GM23338 (cell line): ENCODE measurements at regions not wholly inside any gene's neighbourhood (a gene's known extent, or its start where the extent isn't known, plus 50 kb on each side); places are given as distances from the start of the nearest gene placed in this dataset.

ENCODE experiments used
- ATAC-seq: fragments of 200-7000 bp; cut with Tn5 transposase; 3 replicates; pipeline ENCODE4 v1.9.1; 2020
- DNase-seq: peaks from one replicate; pipeline ENCODE4 v3.0.0-alpha.2; 2015; ENCODE audit warnings: low spot score
- H2AFZ ChIP-seq: fragments of 200-600 bp; sonication (generic); 2 replicates; pipeline ENCODE4 v1.8.0; 2016; ENCODE audit warnings: antibody characterized with exemption, mild to moderate bottlenecking, moderate library complexity
- H3F3A ChIP-seq: fragments of 200-600 bp; sonication (generic); replicated peaks from 2 replicates; pipeline ENCODE4 v1.8.0; 2017; ENCODE audit warnings: antibody characterized with exemption, mixed run types, low read depth
- H3K27ac ChIP-seq: fragments of 200-600 bp; sonication (generic); 2 replicates; pipeline ENCODE4 v1.6.1; 2016; ENCODE audit warnings: low read depth
- H3K27me3 ChIP-seq: fragments of 200-600 bp; sonication (generic); 2 replicates; pipeline ENCODE4 v1.8.0; 2016; ENCODE audit warnings: mild to moderate bottlenecking, mixed run types, moderate library complexity; ENCODE audit not compliant: insufficient read depth
- H3K36me3 ChIP-seq: fragments of 200-600 bp; sonication (generic); 2 replicates; pipeline ENCODE4 v1.8.0; 2016; ENCODE audit warnings: mild to moderate bottlenecking; ENCODE audit not compliant: insufficient read depth
- H3K4me1 ChIP-seq: fragments of 200-600 bp; sonication (generic); 2 replicates; pipeline ENCODE4 v1.8.0; 2016; ENCODE audit warnings: mild to moderate bottlenecking, moderate library complexity; ENCODE audit not compliant: insufficient read depth
- H3K4me2 ChIP-seq: fragments of 200-600 bp; sonication (generic); 2 replicates; pipeline ENCODE4 v1.7.1; 2017; ENCODE audit warnings: mixed run types
- H3K4me3 ChIP-seq: fragments of 200-600 bp; sonication (generic); 2 replicates; pipeline ENCODE4 v1.6.1; 2016; ENCODE audit warnings: mixed run types
- H3K79me2 ChIP-seq: fragments of 200-600 bp; sonication (generic); replicated peaks from 2 replicates; pipeline ENCODE4 v1.8.0; 2017; ENCODE audit warnings: mild to moderate bottlenecking; ENCODE audit not compliant: insufficient read depth
- H3K9me2 ChIP-seq: fragments of 200-600 bp; sonication (generic); 2 replicates; pipeline ENCODE4 v1.8.0; 2017; ENCODE audit not compliant: insufficient read depth
- H4K20me1 ChIP-seq: fragments of 200-600 bp; sonication (generic); replicated peaks from 2 replicates; pipeline ENCODE4 v1.8.0; 2017; ENCODE audit warnings: mild to moderate bottlenecking; ENCODE audit not compliant: insufficient read depth
- H3K27ac Mint-ChIP-seq: 2 replicates; pipeline ENCODE4 v1.8.0; 2020; ENCODE audit warnings: inconsistent platforms, mild to moderate bottlenecking, moderate library complexity, mixed read lengths
- H3K27me3 Mint-ChIP-seq: 3 replicates; pipeline ENCODE4 v1.8.0; 2022; ENCODE audit warnings: low read depth, mild to moderate bottlenecking, moderate library complexity, mixed read lengths, inconsistent platforms; ENCODE audit not compliant: insufficient read depth, poor library complexity
- H3K36me3 Mint-ChIP-seq: 3 replicates; pipeline ENCODE4 v1.8.0; 2021; ENCODE audit warnings: low read depth, mild to moderate bottlenecking, inconsistent platforms, moderate library complexity, mixed read lengths
- H3K4me1 Mint-ChIP-seq: 3 replicates; pipeline ENCODE4 v1.8.0; 2020; ENCODE audit warnings: mild to moderate bottlenecking, inconsistent platforms, mixed read lengths
- H3K4me3 Mint-ChIP-seq: 3 replicates; pipeline ENCODE4 v1.8.0; 2021; ENCODE audit warnings: moderate library complexity, mild to moderate bottlenecking, inconsistent platforms, mixed read lengths
- H3K9me3 Mint-ChIP-seq: 3 replicates; pipeline ENCODE4 v1.8.0; 2020; ENCODE audit warnings: moderate library complexity, mild to moderate bottlenecking, inconsistent platforms, mixed read lengths
- CREB1 ChIP-seq: fragments of 250-450 bp; sonication (Bioruptor Pico); IDR thresholded peaks from 2 replicates; pipeline ENCODE4 v1.5.0; 2020; ENCODE audit warnings: low read depth, mild to moderate bottlenecking, moderate library complexity
- CTCF ChIP-seq, 2 experiments: fragments of 200-600 bp in 1 of 2; sonication (generic) in 1 of 2; conservative IDR thresholded peaks; 2 replicates each; pipeline versions ENCODE4 v1.5.1 to v1.6.1; 2016 to 2017; ENCODE audit warnings: antibody characterized with exemption in 2 of 2, low read depth in 2 of 2, mild to moderate bottlenecking in 2 of 2, moderate library complexity in 1 of 2
- ETS1 ChIP-seq: IDR thresholded peaks from 2 replicates; pipeline ENCODE4 v1.6.1; 2016; ENCODE audit warnings: antibody characterized with exemption
- EZH2 ChIP-seq: fragments of 200-600 bp; sonication (generic); IDR thresholded peaks from one replicate; pipeline ENCODE4 v1.8.0; 2017; ENCODE audit warnings: antibody characterized with exemption, mild to moderate bottlenecking, low read depth; ENCODE audit not compliant: unreplicated experiment
- EZH2phosphoT487 ChIP-seq: fragments of 200-600 bp; sonication (generic); IDR thresholded peaks from one replicate; pipeline ENCODE4 v1.8.1; 2018; ENCODE audit warnings: antibody characterized with exemption; ENCODE audit not compliant: unreplicated experiment
- JUNB ChIP-seq: IDR thresholded peaks from one replicate; pipeline ENCODE4 v1.6.1; 2016; ENCODE audit warnings: antibody characterized with exemption; ENCODE audit not compliant: unreplicated experiment
- NANOG ChIP-seq: IDR thresholded peaks from 2 replicates; pipeline ENCODE4 v1.6.1; 2016; ENCODE audit warnings: antibody characterized with exemption, borderline replicate concordance
- POLR2AphosphoS5 ChIP-seq: IDR thresholded peaks from 2 replicates; pipeline ENCODE4 v1.6.1; 2016; ENCODE audit warnings: antibody characterized with exemption, low read depth
- REST ChIP-seq: IDR thresholded peaks from one replicate; pipeline ENCODE4 v1.6.1; 2018; ENCODE audit warnings: antibody characterized with exemption; ENCODE audit not compliant: unreplicated experiment
- STAT1 ChIP-seq: IDR thresholded peaks from one replicate; pipeline ENCODE4 v1.6.1; 2016; ENCODE audit warnings: antibody characterized with exemption; ENCODE audit not compliant: unreplicated experiment
- ZNF114 ChIP-seq: fragments of 250-450 bp; sonication (Bioruptor Pico); IDR thresholded peaks from 2 replicates; pipeline ENCODE4 v1.5.0; 2020; ENCODE audit warnings: mild to moderate bottlenecking, moderate library complexity
- ZNF331 ChIP-seq: fragments of 250-450 bp; sonication (Bioruptor Pico); IDR thresholded peaks from 2 replicates; pipeline ENCODE4 v1.5.0; 2020; ENCODE audit warnings: low read depth, mild to moderate bottlenecking, moderate library complexity
- ZNF462 ChIP-seq: fragments of 250-450 bp; sonication (Bioruptor Pico); IDR thresholded peaks from 2 replicates; pipeline ENCODE4 v1.5.0; 2020; ENCODE audit warnings: mild to moderate bottlenecking, moderate library complexity

- Histone ChIP-seq H3K4me1 (no peaks in the 10 kb centered on the region), H3K36me3 (no peaks in the 10 kb centered on the region), H2AFZ (no peak overlapping the region), H3K27me3 (no peaks in the 10 kb centered on the region), H3K27ac (no peak overlapping the region), H3K79me2 (no peaks in the 10 kb centered on the region), H4K20me1 (no peaks in the 10 kb centered on the region), H3K4me3 (no peak overlapping the region), H3K4me2 (no peak overlapping the region), H3F3A (no peaks in the 10 kb centered on the region), H3K9me2 (peaks cover 27% of the 10 kb centered on the region)
- no peaks in the 10 kb centered on the region for H3K9me3 Mint-ChIP-seq
- H3K4me3 Mint-ChIP-seq, result no peak overlapping the region
- no peak for DNase-seq
- ATAC-seq, result no peak
- H3K27me3 Mint-ChIP-seq, result no peaks in the 10 kb centered on the region
- no peak overlapping the region for H3K27ac Mint-ChIP-seq
- TF ChIP-seq JUNB (no peak), NANOG (no peak), REST (no peak), CREB1 (no peak), EZH2 (no peak), ZNF114 (CRISPR knock-in tag) (no peak), ZNF331 (CRISPR knock-in tag) (no peak), STAT1 (no peak), EZH2phosphoT487 (no peak), ETS1 (no peak), POLR2AphosphoS5 (no peak), ZNF462 (CRISPR knock-in tag) (no peak), CTCF (conservative IDR thresholded peaks at IDR 0.05; ENCODE audit: low read depth in 2 of 2) (no peak)
- H3K36me3 Mint-ChIP-seq, result no peaks in the 10 kb centered on the region
- H3K4me1 Mint-ChIP-seq, result no peaks in the 10 kb centered on the region
Measured at GRCh38 chr7:27324246-27324645, 81.6 kb downstream of the EVX1 start.
